ENCODE measurements at regions not wholly inside any gene's neighbourhood (a gene's known extent, or its start where the extent isn't known, plus 50 kb on each side); places are given as distances from the start of the nearest gene placed in this dataset.

GRCh38 chr4:128728190-128728589 is 81.3 kb upstream of the JADE1 start:
- Mint-ChIP-seq H3K4me1 (no peaks in the 10 kb centered on the region), H3K9me3 (no peaks in the 10 kb centered on the region), H3K27ac (no peak overlapping the region), H3K27me3 (ENCODE audit: low read depth) (no peaks in the 10 kb centered on the region), H3K36me3 (ENCODE audit: low read depth) (no peaks in the 10 kb centered on the region), H3K4me3 (no peak overlapping the region)
- TF ChIP-seq, protein P1, sequence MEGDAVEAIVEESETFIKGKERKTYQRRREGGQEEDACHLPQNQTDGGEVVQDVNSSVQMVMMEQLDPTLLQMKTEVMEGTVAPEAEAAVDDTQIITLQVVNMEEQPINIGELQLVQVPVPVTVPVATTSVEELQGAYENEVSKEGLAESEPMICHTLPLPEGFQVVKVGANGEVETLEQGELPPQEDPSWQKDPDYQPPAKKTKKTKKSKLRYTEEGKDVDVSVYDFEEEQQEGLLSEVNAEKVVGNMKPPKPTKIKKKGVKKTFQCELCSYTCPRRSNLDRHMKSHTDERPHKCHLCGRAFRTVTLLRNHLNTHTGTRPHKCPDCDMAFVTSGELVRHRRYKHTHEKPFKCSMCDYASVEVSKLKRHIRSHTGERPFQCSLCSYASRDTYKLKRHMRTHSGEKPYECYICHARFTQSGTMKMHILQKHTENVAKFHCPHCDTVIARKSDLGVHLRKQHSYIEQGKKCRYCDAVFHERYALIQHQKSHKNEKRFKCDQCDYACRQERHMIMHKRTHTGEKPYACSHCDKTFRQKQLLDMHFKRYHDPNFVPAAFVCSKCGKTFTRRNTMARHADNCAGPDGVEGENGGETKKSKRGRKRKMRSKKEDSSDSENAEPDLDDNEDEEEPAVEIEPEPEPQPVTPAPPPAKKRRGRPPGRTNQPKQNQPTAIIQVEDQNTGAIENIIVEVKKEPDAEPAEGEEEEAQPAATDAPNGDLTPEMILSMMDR (IDR thresholded peaks at IDR 0.05; ENCODE audit: unreplicated experiment in 3 of 3), result no peak

- TF ChIP-seq, protein P1 (IDR thresholded peaks at IDR 0.05; ENCODE audit: unreplicated experiment in 3 of 3), result no peak
- H3K9me3 Mint-ChIP-seq, result no peaks in the 10 kb centered on the region
- no peak overlapping the region for H3K27ac Mint-ChIP-seq
- H3K36me3 Mint-ChIP-seq (ENCODE audit: low read depth), result no peaks in the 10 kb centered on the region
- H3K27me3 Mint-ChIP-seq (ENCODE audit: low read depth), result no peaks in the 10 kb centered on the region
- H3K4me3 Mint-ChIP-seq, result no peak overlapping the region
- no peaks in the 10 kb centered on the region for H3K4me1 Mint-ChIP-seq
Observed at GRCh38 chr4:128727658-128728057, 81.8 kb upstream of the JADE1 start.

- Mint-ChIP-seq H3K4me1 (peaks cover 8% of the 10 kb centered on the region), H3K27ac (no peak overlapping the region), H3K4me3 (no peak overlapping the region), H3K27me3 (ENCODE audit: low read depth) (no peaks in the 10 kb centered on the region), H3K9me3 (no peaks in the 10 kb centered on the region), H3K36me3 (ENCODE audit: low read depth) (no peaks in the 10 kb centered on the region)
- TF ChIP-seq, protein P1 (IDR thresholded peaks at IDR 0.05; ENCODE audit: unreplicated experiment in 3 of 3), result no peak
Observed at GRCh38 chr4:128725405-128726055, 84.0 kb upstream of the JADE1 start.

DNA sequence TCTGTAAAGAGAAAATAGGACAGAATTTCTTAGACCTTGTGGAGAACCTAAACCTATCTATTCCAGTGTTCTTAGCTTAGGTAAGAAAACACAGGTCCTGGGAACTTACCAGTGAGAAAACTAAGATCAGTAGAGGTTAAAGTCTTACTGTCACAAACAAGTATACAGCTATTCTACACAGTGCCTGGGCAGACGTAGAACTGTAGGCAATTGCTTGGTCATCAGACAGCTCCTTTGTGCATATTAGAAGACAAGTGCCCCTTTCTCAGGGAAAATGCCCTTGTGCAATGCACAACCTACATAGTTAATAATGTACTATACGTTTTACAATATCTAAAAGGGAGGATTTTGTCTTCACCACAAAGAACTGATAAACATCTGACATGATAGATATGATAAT is 86.6 kb upstream of the JADE1 start:
- Mint-ChIP-seq H3K4me3 (no peak overlapping the region), H3K4me1 (peaks cover 8% of the 10 kb centered on the region), H3K9me3 (no peaks in the 10 kb centered on the region), H3K27me3 (ENCODE audit: low read depth) (no peaks in the 10 kb centered on the region), H3K27ac (no peak overlapping the region), H3K36me3 (ENCODE audit: low read depth) (no peaks in the 10 kb centered on the region)
- TF ChIP-seq, protein P1 (IDR thresholded peaks at IDR 0.05; ENCODE audit: unreplicated experiment in 3 of 3), result no peak

DNA sequence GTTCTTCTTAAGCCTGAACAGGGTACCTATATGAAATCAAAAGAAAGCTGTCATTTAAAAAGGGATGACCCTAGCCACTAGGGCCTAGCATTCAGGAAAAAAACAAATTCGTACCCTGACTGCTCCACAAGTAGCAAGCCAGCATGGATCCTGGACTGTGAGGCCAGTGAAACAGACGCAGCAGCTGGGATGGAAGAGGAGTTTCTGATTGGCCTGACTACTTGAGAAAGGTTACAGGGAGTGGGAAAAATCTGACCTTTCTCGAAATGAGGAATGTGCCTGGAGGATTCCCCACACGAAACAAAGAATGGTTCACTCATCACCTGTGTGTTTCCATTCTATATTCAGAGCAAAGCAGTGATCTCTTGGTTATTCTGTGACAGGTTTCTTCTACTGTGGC is 87.6 kb upstream of the JADE1 start:
- H3K9me3 Mint-ChIP-seq, result no peaks in the 10 kb centered on the region
- H3K4me3 Mint-ChIP-seq, result no peak overlapping the region
- H3K36me3 Mint-ChIP-seq (ENCODE audit: low read depth), result no peaks in the 10 kb centered on the region
- peak overlapping the region in 1 of 3 experiments; percentile 19 for H3K27ac Mint-ChIP-seq
- TF ChIP-seq, protein P1 (IDR thresholded peaks at IDR 0.05; ENCODE audit: unreplicated experiment in 3 of 3), result no peak
- H3K4me1 Mint-ChIP-seq, result peaks cover 8% of the 10 kb centered on the region
- no peaks in the 10 kb centered on the region for H3K27me3 Mint-ChIP-seq (ENCODE audit: low read depth)

GRCh38 chr4:128720270-128720669 is 89.2 kb upstream of the JADE1 start:
- H3K27ac Mint-ChIP-seq, result no peak overlapping the region
- TF ChIP-seq, protein P1 (IDR thresholded peaks at IDR 0.05; ENCODE audit: unreplicated experiment in 3 of 3), result no peak

More at GRCh38 chr4:128720270-128720669, 89.2 kb upstream of the JADE1 start:
- Mint-ChIP-seq H3K27me3 (ENCODE audit: low read depth) (no peaks in the 10 kb centered on the region), H3K4me3 (no peak overlapping the region), H3K4me1 (peaks cover 8% of the 10 kb centered on the region), H3K36me3 (ENCODE audit: low read depth) (no peaks in the 10 kb centered on the region), H3K9me3 (no peaks in the 10 kb centered on the region)
